GM21723 (cell line): ENCODE measurements at regions not wholly inside any gene's neighbourhood (a gene's known extent, or its start where the extent isn't known, plus 50 kb on each side); places are given as distances from the start of the nearest gene placed in this dataset.

ENCODE experiments used
- ATAC-seq: cut with Tn5 transposase; IDR thresholded peaks from one replicate; pipeline ENCODE4 v1.9.1; 2021; ENCODE audit warnings: mild to moderate bottlenecking, moderate library complexity; ENCODE audit not compliant: unreplicated experiment

GRCh38 chr5:97658116-97658900, 475.3 kb upstream of the RIOK2 start:
- ATAC-seq, result no peak

GRCh38 chr5:97666783-97667182, 483.7 kb upstream of the RIOK2 start:
- ATAC-seq, result no peak

GRCh38 chr5:97670447-97670846, 487.4 kb upstream of the RIOK2 start:
- ATAC-seq, result no peak

GRCh38 chr5:97676608-97677007, 493.6 kb upstream of the RIOK2 start:
- ATAC-seq, result no peak

- no peak for ATAC-seq
Measured at GRCh38 chr5:97694091-97694490, 511.0 kb upstream of the RIOK2 start.

- no peak for ATAC-seq
Measured at GRCh38 chr5:97714424-97714823, 531.4 kb upstream of the RIOK2 start.

GRCh38 chr5:97726106-97726505, 543.1 kb upstream of the RIOK2 start:
- no peak for ATAC-seq

- no peak for ATAC-seq
Measured at GRCh38 chr5:97728920-97729319, 545.9 kb upstream of the RIOK2 start.

GRCh38 chr5:97729938-97730337, 546.9 kb upstream of the RIOK2 start:
- ATAC-seq, result no peak

GRCh38 chr5:97735209-97735608, 552.2 kb upstream of the RIOK2 start:
- no peak for ATAC-seq

- no peak for ATAC-seq
Measured at GRCh38 chr5:97737608-97738007, 554.6 kb upstream of the RIOK2 start.

GRCh38 chr5:97745817-97746216, 562.8 kb upstream of the RIOK2 start:
- no peak for ATAC-seq

GRCh38 chr5:97750576-97750975, 567.5 kb upstream of the RIOK2 start:
- no peak for ATAC-seq

- no peak for ATAC-seq
Measured at GRCh38 chr5:97751540-97751939, 568.5 kb upstream of the RIOK2 start.

GRCh38 chr5:97752871-97753270, 569.8 kb upstream of the RIOK2 start:
- ATAC-seq, result no peak

GRCh38 chr5:97762483-97762882, 579.4 kb upstream of the RIOK2 start:
- ATAC-seq, result no peak

- no peak for ATAC-seq
Measured at GRCh38 chr5:97764700-97765099, 581.7 kb upstream of the RIOK2 start.

- no peak for ATAC-seq
Measured at GRCh38 chr5:97778451-97778850, 595.4 kb upstream of the RIOK2 start.

GRCh38 chr5:97788369-97788768, 605.3 kb upstream of the RIOK2 start:
- no peak for ATAC-seq

- ATAC-seq, result no peak
Measured at GRCh38 chr5:97797994-97798451, 615.0 kb upstream of the RIOK2 start.

- no peak for ATAC-seq
Measured at GRCh38 chr5:97801461-97801860, 618.4 kb upstream of the RIOK2 start.

- ATAC-seq, result no peak
Measured at GRCh38 chr5:97820138-97820537, 637.1 kb upstream of the RIOK2 start.
